ENCODE measurements at regions not wholly inside any gene's neighbourhood (a gene's known extent, or its start where the extent isn't known, plus 50 kb on each side); places are given as distances from the start of the nearest gene placed in this dataset.

DNA sequence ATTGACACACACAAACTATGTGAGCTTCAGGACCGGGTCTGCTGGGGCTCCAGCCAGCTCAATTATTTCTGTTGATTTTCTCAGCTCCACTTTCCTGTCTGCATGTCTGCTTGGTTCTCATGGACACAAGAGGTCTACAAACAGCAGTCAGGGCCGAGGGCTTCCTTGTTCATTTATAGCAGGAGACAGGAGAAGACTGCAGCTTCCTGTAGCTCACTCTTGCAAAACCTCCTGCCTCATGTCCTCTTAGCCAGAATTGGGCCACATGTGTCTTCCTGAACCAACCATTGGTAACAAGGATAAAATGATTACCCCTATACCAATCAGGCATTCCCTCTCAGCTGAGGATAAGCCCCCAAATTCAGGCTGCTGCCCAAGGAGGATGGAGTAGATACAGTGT is 182.8 kb downstream of the TLE3 start:
- H2BK20ac ChIP-seq (ENCODE audit: low read depth, low read length): no peak overlapping the region
- H3K4ac ChIP-seq (ENCODE audit: low read depth, low read length): no peak overlapping the region
- in situ Hi-C loops (cut with MboI; ENCODE audit: low sequenced_read_pairs): no loop called here
- no CpG with 5 or more reads among the region's 2 CpGs for WGBS, 2 experiments (ENCODE audit: extremely low coverage in 2 of 2, insufficient read length in 1 of 2)
- no peak overlapping the region for H3K4me2 ChIP-seq (ENCODE audit: low read depth, low read length)
- H4K91ac ChIP-seq (ENCODE audit: insufficient read depth, low read depth, low read length): no peak overlapping the region
- no peaks in the 10 kb centered on the region for H3K9me1 ChIP-seq (ENCODE audit: insufficient read depth, low read length)
- H2AK9ac ChIP-seq (replicated peaks; ENCODE audit: low read depth, low read length, poor library complexity): no peak overlapping the region
- H2BK5ac ChIP-seq (ENCODE audit: low read depth, low read length, poor library complexity, severe bottlenecking): no peak overlapping the region
- CTCF ChIA-PET: no interaction called here
- no peak overlapping the region for H3K9ac ChIP-seq (ENCODE audit: low read depth, low read length)
- H3K4me3 ChIP-seq (ENCODE audit: insufficient read depth, low read depth, low read length): no peak overlapping the region
- H3K23ac ChIP-seq (ENCODE audit: low read depth, low read length): no peak overlapping the region
- no peaks in the 10 kb centered on the region for H4K20me1 ChIP-seq (ENCODE audit: insufficient read depth, low read length)
- H2BK120ac ChIP-seq (ENCODE audit: low read depth, low read length): no peak overlapping the region
- DNase-seq (no peak), ATAC-seq (ENCODE audit: low read depth) (no peak)
- H2BK15ac ChIP-seq (ENCODE audit: low read depth, low read length): no peak overlapping the region
- intact Hi-C loops (cut with micrococcal nuclease): no loop called here
- no peak overlapping the region for H4K5ac ChIP-seq (ENCODE audit: low read depth, low read length)
- dilution Hi-C loops (cut with HindIII; ENCODE audit: low sequenced_read_pairs, unreplicated experiment): no loop called here
- H3K36me3 ChIP-seq (ENCODE audit: control insufficient read depth, insufficient read depth, low read length): no peaks in the 10 kb centered on the region
- TF ChIP-seq FOS (IDR thresholded peaks at IDR 0.05; ENCODE audit: low read depth, low read length) (no peak), RFX5 (IDR thresholded peaks at IDR 0.05; ENCODE audit: low read depth, low read length) (no peak), NFE2L2 (IDR thresholded peaks at IDR 0.05; ENCODE audit: low read depth, low read length) (no peak), RCOR1 (IDR thresholded peaks at IDR 0.05; ENCODE audit: insufficient replicate concordance, low read length) (no peak), RAD21 (IDR thresholded peaks at IDR 0.05; ENCODE audit: low read length) (no peak), MAZ (IDR thresholded peaks at IDR 0.05; ENCODE audit: borderline replicate concordance, low read depth, low read length) (no peak), BHLHE40 (IDR thresholded peaks at IDR 0.05; ENCODE audit: low read depth, low read length) (no peak), CEBPB (IDR thresholded peaks at IDR 0.05; ENCODE audit: low read depth, low read length) (no peak), CHD1 (IDR thresholded peaks at IDR 0.05; ENCODE audit: low read depth, low read length) (no peak), SMC3 (IDR thresholded peaks at IDR 0.05; ENCODE audit: low read depth, low read length) (no peak), POLR2A (IDR thresholded peaks at IDR 0.05; ENCODE audit: low read depth, low read length) (no peak), MAFK (IDR thresholded peaks at IDR 0.05; ENCODE audit: low read depth, low read length) (no peak), MXI1 (IDR thresholded peaks at IDR 0.05; ENCODE audit: borderline replicate concordance, low read depth, low read length) (no peak)
- TF ChIP-seq, protein P1, sequence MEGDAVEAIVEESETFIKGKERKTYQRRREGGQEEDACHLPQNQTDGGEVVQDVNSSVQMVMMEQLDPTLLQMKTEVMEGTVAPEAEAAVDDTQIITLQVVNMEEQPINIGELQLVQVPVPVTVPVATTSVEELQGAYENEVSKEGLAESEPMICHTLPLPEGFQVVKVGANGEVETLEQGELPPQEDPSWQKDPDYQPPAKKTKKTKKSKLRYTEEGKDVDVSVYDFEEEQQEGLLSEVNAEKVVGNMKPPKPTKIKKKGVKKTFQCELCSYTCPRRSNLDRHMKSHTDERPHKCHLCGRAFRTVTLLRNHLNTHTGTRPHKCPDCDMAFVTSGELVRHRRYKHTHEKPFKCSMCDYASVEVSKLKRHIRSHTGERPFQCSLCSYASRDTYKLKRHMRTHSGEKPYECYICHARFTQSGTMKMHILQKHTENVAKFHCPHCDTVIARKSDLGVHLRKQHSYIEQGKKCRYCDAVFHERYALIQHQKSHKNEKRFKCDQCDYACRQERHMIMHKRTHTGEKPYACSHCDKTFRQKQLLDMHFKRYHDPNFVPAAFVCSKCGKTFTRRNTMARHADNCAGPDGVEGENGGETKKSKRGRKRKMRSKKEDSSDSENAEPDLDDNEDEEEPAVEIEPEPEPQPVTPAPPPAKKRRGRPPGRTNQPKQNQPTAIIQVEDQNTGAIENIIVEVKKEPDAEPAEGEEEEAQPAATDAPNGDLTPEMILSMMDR (conservative IDR thresholded peaks at IDR 0.05; ENCODE audit: low read depth, low read length): no peak
- TF ChIP-seq, protein P2, sequence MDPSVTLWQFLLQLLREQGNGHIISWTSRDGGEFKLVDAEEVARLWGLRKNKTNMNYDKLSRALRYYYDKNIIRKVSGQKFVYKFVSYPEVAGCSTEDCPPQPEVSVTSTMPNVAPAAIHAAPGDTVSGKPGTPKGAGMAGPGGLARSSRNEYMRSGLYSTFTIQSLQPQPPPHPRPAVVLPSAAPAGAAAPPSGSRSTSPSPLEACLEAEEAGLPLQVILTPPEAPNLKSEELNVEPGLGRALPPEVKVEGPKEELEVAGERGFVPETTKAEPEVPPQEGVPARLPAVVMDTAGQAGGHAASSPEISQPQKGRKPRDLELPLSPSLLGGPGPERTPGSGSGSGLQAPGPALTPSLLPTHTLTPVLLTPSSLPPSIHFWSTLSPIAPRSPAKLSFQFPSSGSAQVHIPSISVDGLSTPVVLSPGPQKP (IDR thresholded peaks at IDR 0.05; ENCODE audit: borderline replicate concordance, low read depth, low read length): no peak
- TF ChIP-seq, protein P3, sequence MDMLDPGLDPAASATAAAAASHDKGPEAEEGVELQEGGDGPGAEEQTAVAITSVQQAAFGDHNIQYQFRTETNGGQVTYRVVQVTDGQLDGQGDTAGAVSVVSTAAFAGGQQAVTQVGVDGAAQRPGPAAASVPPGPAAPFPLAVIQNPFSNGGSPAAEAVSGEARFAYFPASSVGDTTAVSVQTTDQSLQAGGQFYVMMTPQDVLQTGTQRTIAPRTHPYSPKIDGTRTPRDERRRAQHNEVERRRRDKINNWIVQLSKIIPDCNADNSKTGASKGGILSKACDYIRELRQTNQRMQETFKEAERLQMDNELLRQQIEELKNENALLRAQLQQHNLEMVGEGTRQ (IDR thresholded peaks at IDR 0.05; ENCODE audit: low read depth, low read length): no peak
- no peaks in the 10 kb centered on the region for H3K4me1 ChIP-seq (ENCODE audit: control insufficient read depth, insufficient read depth, low read length)
- H3K14ac ChIP-seq (replicated peaks; ENCODE audit: low read depth, low read length): no peak overlapping the region
- no peak overlapping the region for H3K18ac ChIP-seq (ENCODE audit: low read depth, low read length)
- no peaks in the 10 kb centered on the region for H3K79me1 ChIP-seq (ENCODE audit: low read depth in 1 of 2, low read length in 2 of 2)
- no peak overlapping the region for H4K8ac ChIP-seq (ENCODE audit: low read depth in 2 of 2, low read length in 2 of 2)
- no TSS peak for BruUV-seq (replicated peaks)
- POLR2A ChIA-PET (ENCODE audit: unreplicated experiment): no interaction called here
- H2AFZ ChIP-seq (replicated peaks; ENCODE audit: low read length, poor library complexity): no peak overlapping the region
- H3K27me3 ChIP-seq (ENCODE audit: control insufficient read depth, insufficient read depth, low read length): peaks cover 71% of the 10 kb centered on the region
- no peak overlapping the region for H3K56ac ChIP-seq (ENCODE audit: extremely low read depth, insufficient read depth, low read length)
- no peak overlapping the region for H3K27ac ChIP-seq (ENCODE audit: insufficient read depth, low read length)
- H3K9me3 ChIP-seq (ENCODE audit: control insufficient read depth, insufficient read depth, low read length): 0 out of 2 replicates have a peak, but pooled peaks cover 2% of the 10 kb centered on the region
- no peak overlapping the region for H2AK5ac ChIP-seq (ENCODE audit: low read depth, low read length)
